PC-3 (cell line): ENCODE measurements at regions not wholly inside any gene's neighbourhood (a gene's known extent, or its start where the extent isn't known, plus 50 kb on each side); places are given as distances from the start of the nearest gene placed in this dataset.
A peak's percentile ranks its signal among the peaks of the same experiment; 100 is the strongest.

Experiments
- ATAC-seq: fragments of 200-7000 bp; cut with Tn5 transposase; 2 replicates; pipeline ENCODE4 v1.9.1; 2020; ENCODE audit warnings: mild to moderate bottlenecking, moderate library complexity
- BruUV-seq: library from RNA; stranded (reverse); fragments of 400-500 nt; replicated peaks from 2 replicates; lab custom pipeline; 2021; lab: Mats Ljungman, UMichigan
- CTCF ChIA-PET: fragments of 300-600 bp; sonication (Branson Sonifier 250); formaldehyde crosslinking; loops from one replicate; lab custom pipeline; 2022; ENCODE audit warnings: antibody characterized with exemption; lab: Charles Lee
- POLR2A ChIA-PET: fragments of 300-600 bp; sonication (Branson Sonifier 250); formaldehyde crosslinking; loops from one replicate; lab custom pipeline; 2022; ENCODE audit warnings: antibody characterized with exemption; ENCODE audit not compliant: unreplicated experiment; lab: Charles Lee
- DNase-seq: peaks from one replicate; pipeline ENCODE4 v3.0.0-alpha.2; 2015
- H2AFZ ChIP-seq: fragments of 300-600 bp; sonication (generic); 2 replicates; pipeline ENCODE4 v1.6.0; 2016; ENCODE audit warnings: antibody characterized with exemption, low read length
- H3F3A ChIP-seq: fragments of 300-600 bp; sonication (generic); one replicate; pipeline ENCODE4 v1.6.0; 2017; ENCODE audit warnings: antibody characterized with exemption, low read length, control low read depth, mild to moderate bottlenecking; ENCODE audit not compliant: unreplicated experiment
- H3K27ac ChIP-seq: fragments of 300-600 bp; sonication (generic); 2 replicates; pipeline ENCODE4 v1.5.1; 2016; ENCODE audit warnings: mild to moderate bottlenecking, low read length
- H3K27me3 ChIP-seq: fragments of 300-600 bp; sonication (generic); 2 replicates; pipeline ENCODE4 v1.6.1; 2016; ENCODE audit warnings: low read length, mixed read lengths
- H3K36me3 ChIP-seq: fragments of 300-600 bp; sonication (generic); 2 replicates; pipeline ENCODE4 v1.6.1; 2016; ENCODE audit warnings: low read depth, mixed run types, low read length, mixed read lengths
- H3K4me1 ChIP-seq: fragments of 300-600 bp; sonication (generic); 2 replicates; pipeline ENCODE4 v1.5.1; 2016; ENCODE audit warnings: low read length; ENCODE audit not compliant: insufficient read depth
- H3K4me2 ChIP-seq: fragments of 300-600 bp; sonication (generic); 2 replicates; pipeline ENCODE4 v1.6.0; 2016; ENCODE audit warnings: low read length
- H3K4me3 ChIP-seq: fragments of 300-600 bp; sonication (generic); 2 replicates; pipeline ENCODE4 v1.5.1; 2016; ENCODE audit warnings: mild to moderate bottlenecking, low read length, mixed read lengths
- H3K79me2 ChIP-seq: fragments of 300-600 bp; sonication (generic); 2 replicates; pipeline ENCODE4 v1.6.1; 2017; ENCODE audit warnings: low read length, mixed read lengths
- H3K9ac ChIP-seq: fragments of 300-600 bp; sonication (generic); 2 replicates; pipeline ENCODE4 v1.6.0; 2016; ENCODE audit warnings: mild to moderate bottlenecking, low read length
- H3K9me2 ChIP-seq: fragments of 300-600 bp; sonication (generic); replicated peaks from 2 replicates; pipeline ENCODE4 v1.6.1; 2016; ENCODE audit warnings: mixed run types, low read length, mixed read lengths
- H3K9me3 ChIP-seq: fragments of 300-600 bp; sonication (generic); 2 replicates; pipeline ENCODE4 v1.6.1; 2016; ENCODE audit warnings: low read length, mixed read lengths
- H4K20me1 ChIP-seq: fragments of 300-600 bp; sonication (generic); 2 replicates; pipeline ENCODE4 v1.6.1; 2016; ENCODE audit warnings: low read length, mixed read lengths
- EZH2 ChIP-seq: fragments of 300-600 bp; sonication (generic); IDR thresholded peaks from one replicate; pipeline ENCODE4 v1.6.1; 2017; ENCODE audit warnings: antibody characterized with exemption, mild to moderate bottlenecking, low read length; ENCODE audit not compliant: unreplicated experiment
- EZH2phosphoT487 ChIP-seq: fragments of 300-600 bp; sonication (generic); IDR thresholded peaks from 2 replicates; pipeline ENCODE4 v1.6.1; 2018; ENCODE audit warnings: mild to moderate bottlenecking, antibody characterized with exemption, low read length, borderline replicate concordance
- intact Hi-C: fragments of 100-400 bp; cut with micrococcal nuclease; formaldehyde crosslinking; loops from 2 replicates; pipeline ENCODE4 v1.9.0; 2023
- TF ChIP-seq, protein P1 (sequence below): fragments of 300-600 bp; sonication (generic); conservative IDR thresholded peaks from 2 replicates; pipeline ENCODE4 v1.5.1; 2017; ENCODE audit warnings: antibody characterized with exemption, low read depth, mild to moderate bottlenecking, low read length

DNA sequence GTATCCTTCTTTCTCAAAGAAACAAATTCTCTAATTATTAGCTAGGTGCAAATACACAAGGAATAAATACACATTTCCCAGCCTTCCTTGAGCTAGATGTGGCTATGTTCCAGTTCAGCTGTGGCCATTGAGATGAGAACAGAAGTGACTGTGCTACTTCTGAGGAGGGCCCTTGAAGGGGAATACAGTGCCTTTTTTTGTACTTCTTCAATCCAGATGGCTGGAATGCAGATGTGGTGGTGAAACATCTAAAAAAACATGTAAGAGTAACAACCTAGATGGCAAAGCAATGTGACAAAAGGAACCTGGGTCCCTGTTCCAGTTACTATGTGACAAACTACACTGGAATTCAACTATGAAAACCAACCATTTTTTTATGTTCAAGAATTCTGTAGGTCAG lies 115.4 kb upstream of the DST start:
- no peak overlapping the region for H3K4me3 ChIP-seq
- H3K27me3 ChIP-seq: no peaks in the 10 kb centered on the region
- no peak overlapping the region for H3K27ac ChIP-seq
- H3K79me2 ChIP-seq: peaks cover 47% of the 10 kb centered on the region
- intact Hi-C loops: no loop called here
- POLR2A ChIA-PET: no interaction called here
- H3K4me2 ChIP-seq: peak overlapping the region; percentile 4
- H3K9me3 ChIP-seq: no peaks in the 10 kb centered on the region
- H3K9ac ChIP-seq: no peak overlapping the region
- CTCF ChIA-PET: interaction anchor here (0.8 to 1.6 kb wide), 3 partner anchors 45 to 120 kb away, joined by 4 to 6 read pairs (median 4); no protein-coding TSS in a partner anchor
- H2AFZ ChIP-seq: no peak overlapping the region
- no peaks in the 10 kb centered on the region for H3F3A ChIP-seq
- peaks cover 32% of the 10 kb centered on the region for H3K4me1 ChIP-seq
- no peaks in the 10 kb centered on the region for H3K9me2 ChIP-seq
- TF ChIP-seq EZH2 (no peak), EZH2phosphoT487 (no peak)
- TF ChIP-seq, protein P1, sequence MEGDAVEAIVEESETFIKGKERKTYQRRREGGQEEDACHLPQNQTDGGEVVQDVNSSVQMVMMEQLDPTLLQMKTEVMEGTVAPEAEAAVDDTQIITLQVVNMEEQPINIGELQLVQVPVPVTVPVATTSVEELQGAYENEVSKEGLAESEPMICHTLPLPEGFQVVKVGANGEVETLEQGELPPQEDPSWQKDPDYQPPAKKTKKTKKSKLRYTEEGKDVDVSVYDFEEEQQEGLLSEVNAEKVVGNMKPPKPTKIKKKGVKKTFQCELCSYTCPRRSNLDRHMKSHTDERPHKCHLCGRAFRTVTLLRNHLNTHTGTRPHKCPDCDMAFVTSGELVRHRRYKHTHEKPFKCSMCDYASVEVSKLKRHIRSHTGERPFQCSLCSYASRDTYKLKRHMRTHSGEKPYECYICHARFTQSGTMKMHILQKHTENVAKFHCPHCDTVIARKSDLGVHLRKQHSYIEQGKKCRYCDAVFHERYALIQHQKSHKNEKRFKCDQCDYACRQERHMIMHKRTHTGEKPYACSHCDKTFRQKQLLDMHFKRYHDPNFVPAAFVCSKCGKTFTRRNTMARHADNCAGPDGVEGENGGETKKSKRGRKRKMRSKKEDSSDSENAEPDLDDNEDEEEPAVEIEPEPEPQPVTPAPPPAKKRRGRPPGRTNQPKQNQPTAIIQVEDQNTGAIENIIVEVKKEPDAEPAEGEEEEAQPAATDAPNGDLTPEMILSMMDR: no peak
- DNase-seq (peak; percentile 20), ATAC-seq (no peak)
- no TSS peak for BruUV-seq
- no peaks in the 10 kb centered on the region for H4K20me1 ChIP-seq
- no peaks in the 10 kb centered on the region for H3K36me3 ChIP-seq

DNA sequence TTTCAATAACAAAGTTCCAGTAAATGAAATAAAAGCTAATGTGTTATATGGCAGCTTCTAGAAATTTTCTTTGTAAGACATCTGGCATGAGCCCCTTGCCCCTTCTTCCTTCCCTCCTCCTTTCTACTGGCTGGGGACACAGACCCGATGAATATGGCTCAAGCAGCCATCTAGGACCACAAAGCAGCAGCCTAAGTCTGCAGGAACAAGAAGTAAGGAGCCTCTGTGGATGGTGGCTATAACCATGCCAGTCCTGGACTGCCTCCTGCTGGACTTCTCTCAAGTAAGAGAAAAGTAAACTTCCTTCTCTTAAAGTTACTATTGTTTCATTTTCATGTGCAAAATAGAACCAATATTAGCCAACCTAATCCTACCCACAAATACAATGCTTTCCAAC lies 114.9 kb upstream of the DST start:
- intact Hi-C loops: loop anchor here (1.0 kb wide), 2 partner anchors 48 to 120 kb away; no protein-coding TSS in a partner anchor
- Histone ChIP-seq H3K9ac (no peak overlapping the region), H2AFZ (no peak overlapping the region; the same call in 1 of the 2 replicates), H3K4me1 (peaks cover 32% of the 10 kb centered on the region), H3K27ac (no peak overlapping the region), H3K4me3 (no peak overlapping the region), H3K9me2 (no peaks in the 10 kb centered on the region), H4K20me1 (no peaks in the 10 kb centered on the region), H3K79me2 (peaks cover 47% of the 10 kb centered on the region), H3K9me3 (no peaks in the 10 kb centered on the region), H3F3A (no peaks in the 10 kb centered on the region), H3K4me2 (peak overlapping the region; percentile 4), H3K36me3 (no peaks in the 10 kb centered on the region), H3K27me3 (no peaks in the 10 kb centered on the region)
- TF ChIP-seq, protein P1: peak; percentile 80
- TF ChIP-seq EZH2 (no peak), EZH2phosphoT487 (no peak)
- POLR2A ChIA-PET: no interaction called here
- DNase-seq (peak; percentile 72), ATAC-seq (peak; percentile 78)
- BruUV-seq: no TSS peak
- CTCF ChIA-PET: interaction anchor here (0.7 to 1.6 kb wide), 5 partner anchors 44 to 120 kb away, joined by 3 to 6 read pairs (median 4); no protein-coding TSS in a partner anchor
